ENCODE measurements at regions not wholly inside any gene's neighbourhood (a gene's known extent, or its start where the extent isn't known, plus 50 kb on each side); places are given as distances from the start of the nearest gene placed in this dataset.
A peak's percentile ranks its signal among the peaks of the same experiment; 100 is the strongest.

- Histone ChIP-seq H3K27ac (ENCODE audit: low read depth in 1 of 2, low read length in 2 of 2) (no peak overlapping the region), H3K9me3 (ENCODE audit: control insufficient read depth, low read length) (no peaks in the 10 kb centered on the region), H3K27me3 (ENCODE audit: control insufficient read depth in 1 of 2, insufficient read depth in 2 of 2, low read length in 1 of 2) (no peaks in the 10 kb centered on the region), H3K36me3 (ENCODE audit: control insufficient read depth in 1 of 2, insufficient read depth in 2 of 2, low read length in 1 of 2) (no peaks in the 10 kb centered on the region), H3K4me3 (ENCODE audit: low read length in 2 of 2) (no peak overlapping the region), H3K4me1 (ENCODE audit: control insufficient read depth in 1 of 2, insufficient read depth in 2 of 2, low read length in 2 of 2) (no peaks in the 10 kb centered on the region)
- intact Hi-C loops (cut with DNase I), result no loop called here
- 0% methylated on average over 1 of the region's 1 CpG for WGBS, 2 donors
- no peak for DNase-seq
- ATAC-seq (ENCODE audit: low FRiP score), result no peak
These were observed 381.6 kb downstream of the DUSP6 start for GRCh38 chr12:88970740-88971139.

- intact Hi-C loops (cut with DNase I), result no loop called here
- ATAC-seq (ENCODE audit: low FRiP score) (no peak), DNase-seq (no peak)
These were observed 383.2 kb downstream of the DUSP6 start for GRCh38 chr12:88969127-88969526.

GRCh38 chr12:88960213-88960878, 380.1 kb upstream of the KITLG start:
- DNase-seq (no peak), ATAC-seq (ENCODE audit: low FRiP score) (no peak)
- intact Hi-C loops (cut with DNase I), result no loop called here
- H3K4me3 ChIP-seq (ENCODE audit: low read length in 2 of 2), result no peak overlapping the region
- no peaks in the 10 kb centered on the region for H3K36me3 ChIP-seq (ENCODE audit: control insufficient read depth in 1 of 2, insufficient read depth in 2 of 2, low read length in 1 of 2)
- H3K27me3 ChIP-seq (ENCODE audit: control insufficient read depth in 1 of 2, insufficient read depth in 2 of 2, low read length in 1 of 2), result no peaks in the 10 kb centered on the region
- 92 to 96% methylated on average over 2 of the region's 2 CpGs for WGBS, 2 donors
- H3K4me1 ChIP-seq (ENCODE audit: control insufficient read depth in 1 of 2, insufficient read depth in 2 of 2, low read length in 2 of 2), result no peaks in the 10 kb centered on the region
- H3K27ac ChIP-seq (ENCODE audit: low read depth in 1 of 2, low read length in 2 of 2), result no peak overlapping the region
- H3K9me3 ChIP-seq (ENCODE audit: control insufficient read depth, low read length), result no peaks in the 10 kb centered on the region

More at GRCh38 chr12:88969127-88969526, 383.2 kb downstream of the DUSP6 start:
- Histone ChIP-seq H3K9me3 (ENCODE audit: control insufficient read depth, low read length) (no peaks in the 10 kb centered on the region), H3K27ac (ENCODE audit: low read depth in 1 of 2, low read length in 2 of 2) (no peak overlapping the region), H3K27me3 (ENCODE audit: control insufficient read depth in 1 of 2, insufficient read depth in 2 of 2, low read length in 1 of 2) (no peaks in the 10 kb centered on the region), H3K36me3 (ENCODE audit: control insufficient read depth in 1 of 2, insufficient read depth in 2 of 2, low read length in 1 of 2) (no peaks in the 10 kb centered on the region), H3K4me1 (ENCODE audit: control insufficient read depth in 1 of 2, insufficient read depth in 2 of 2, low read length in 2 of 2) (no peaks in the 10 kb centered on the region), H3K4me3 (ENCODE audit: low read length in 2 of 2) (no peak overlapping the region)
- WGBS, 2 donors, result 93 to 96% methylated on average over 5 of the region's 5 CpGs

- ATAC-seq (ENCODE audit: low FRiP score), result no peak
- Histone ChIP-seq H3K4me1 (ENCODE audit: control insufficient read depth in 1 of 2, insufficient read depth in 2 of 2, low read length in 2 of 2) (no peaks in the 10 kb centered on the region), H3K9me3 (ENCODE audit: control insufficient read depth, low read length) (no peaks in the 10 kb centered on the region), H3K27ac (ENCODE audit: low read depth in 1 of 2, low read length in 2 of 2) (no peak overlapping the region), H3K27me3 (ENCODE audit: control insufficient read depth in 1 of 2, insufficient read depth in 2 of 2, low read length in 1 of 2) (no peaks in the 10 kb centered on the region), H3K4me3 (ENCODE audit: low read length in 2 of 2) (no peak overlapping the region), H3K36me3 (ENCODE audit: control insufficient read depth in 1 of 2, insufficient read depth in 2 of 2, low read length in 1 of 2) (no peaks in the 10 kb centered on the region)
- intact Hi-C loops (cut with DNase I), result no loop called here
- no peak for DNase-seq
These were observed 378.7 kb upstream of the KITLG start for GRCh38 chr12:88958946-88959345.

GRCh38 chr12:88958153-88958552, 377.9 kb upstream of the KITLG start:
- Histone ChIP-seq H3K4me3 (ENCODE audit: low read length in 2 of 2) (no peak overlapping the region), H3K4me1 (ENCODE audit: control insufficient read depth in 1 of 2, insufficient read depth in 2 of 2, low read length in 2 of 2) (no peaks in the 10 kb centered on the region), H3K36me3 (ENCODE audit: control insufficient read depth in 1 of 2, insufficient read depth in 2 of 2, low read length in 1 of 2) (no peaks in the 10 kb centered on the region), H3K27me3 (ENCODE audit: control insufficient read depth in 1 of 2, insufficient read depth in 2 of 2, low read length in 1 of 2) (no peaks in the 10 kb centered on the region), H3K9me3 (ENCODE audit: control insufficient read depth, low read length) (no peaks in the 10 kb centered on the region), H3K27ac (ENCODE audit: low read depth in 1 of 2, low read length in 2 of 2) (no peak overlapping the region)
- ATAC-seq (ENCODE audit: low FRiP score) (no peak), DNase-seq (no peak)
- intact Hi-C loops (cut with DNase I), result no loop called here

- Histone ChIP-seq H3K36me3 (ENCODE audit: control insufficient read depth in 1 of 2, insufficient read depth in 2 of 2, low read length in 1 of 2) (no peaks in the 10 kb centered on the region), H3K4me1 (ENCODE audit: control insufficient read depth in 1 of 2, insufficient read depth in 2 of 2, low read length in 2 of 2) (no peaks in the 10 kb centered on the region), H3K27ac (ENCODE audit: low read depth in 1 of 2, low read length in 2 of 2) (no peak overlapping the region), H3K4me3 (ENCODE audit: low read length in 2 of 2) (no peak overlapping the region), H3K27me3 (ENCODE audit: control insufficient read depth in 1 of 2, insufficient read depth in 2 of 2, low read length in 1 of 2) (no peaks in the 10 kb centered on the region), H3K9me3 (ENCODE audit: control insufficient read depth, low read length) (no peaks in the 10 kb centered on the region)
- 91 to 92% methylated on average over 3 of the region's 3 CpGs for WGBS, 2 donors
- ATAC-seq (ENCODE audit: low FRiP score) (no peak), DNase-seq (no peak)
- intact Hi-C loops (cut with DNase I), result no loop called here
These were observed 377.1 kb upstream of the KITLG start for GRCh38 chr12:88957358-88957757.

GRCh38 chr12:88955531-88955930, 375.3 kb upstream of the KITLG start:
- Histone ChIP-seq H3K27me3 (ENCODE audit: control insufficient read depth in 1 of 2, insufficient read depth in 2 of 2, low read length in 1 of 2) (no peaks in the 10 kb centered on the region), H3K4me3 (ENCODE audit: low read length in 2 of 2) (no peak overlapping the region), H3K36me3 (ENCODE audit: control insufficient read depth in 1 of 2, insufficient read depth in 2 of 2, low read length in 1 of 2) (no peaks in the 10 kb centered on the region), H3K27ac (ENCODE audit: low read depth in 1 of 2, low read length in 2 of 2) (no peak overlapping the region), H3K4me1 (ENCODE audit: control insufficient read depth in 1 of 2, insufficient read depth in 2 of 2, low read length in 2 of 2) (no peaks in the 10 kb centered on the region), H3K9me3 (ENCODE audit: control insufficient read depth, low read length) (no peaks in the 10 kb centered on the region)
- 67 to 75% methylated on average over 5 of the region's 5 CpGs for WGBS, 2 donors
- no peak for ATAC-seq (ENCODE audit: low FRiP score)
- no peak for DNase-seq
- intact Hi-C loops (cut with DNase I), result no loop called here

- no peaks in the 10 kb centered on the region for H3K4me1 ChIP-seq (ENCODE audit: control insufficient read depth in 1 of 2, insufficient read depth in 2 of 2, low read length in 2 of 2)
- H3K4me3 ChIP-seq (ENCODE audit: low read length in 2 of 2), result no peak overlapping the region
- no peaks in the 10 kb centered on the region for H3K36me3 ChIP-seq (ENCODE audit: control insufficient read depth in 1 of 2, insufficient read depth in 2 of 2, low read length in 1 of 2)
- DNase-seq (no peak), ATAC-seq (ENCODE audit: low FRiP score) (peak; percentile 50)
- WGBS, 2 donors, result 87 to 88% methylated on average over 9 of the region's 9 CpGs
- no peaks in the 10 kb centered on the region for H3K9me3 ChIP-seq (ENCODE audit: control insufficient read depth, low read length)
- intact Hi-C loops (cut with DNase I), result no loop called here
- H3K27ac ChIP-seq (ENCODE audit: low read depth in 1 of 2, low read length in 2 of 2), result no peak overlapping the region
- no peaks in the 10 kb centered on the region for H3K27me3 ChIP-seq (ENCODE audit: control insufficient read depth in 1 of 2, insufficient read depth in 2 of 2, low read length in 1 of 2)
These were observed 372.8 kb upstream of the KITLG start for GRCh38 chr12:88953029-88953586.

- no peak overlapping the region for H3K4me3 ChIP-seq (ENCODE audit: low read length in 2 of 2)
- no peak for ATAC-seq (ENCODE audit: low FRiP score)
- H3K27ac ChIP-seq (ENCODE audit: low read depth in 1 of 2, low read length in 2 of 2), result no peak overlapping the region
- no peaks in the 10 kb centered on the region for H3K36me3 ChIP-seq (ENCODE audit: control insufficient read depth in 1 of 2, insufficient read depth in 2 of 2, low read length in 1 of 2)
- no peaks in the 10 kb centered on the region for H3K4me1 ChIP-seq (ENCODE audit: control insufficient read depth in 1 of 2, insufficient read depth in 2 of 2, low read length in 2 of 2)
- 88 to 92% methylated on average over 1 of the region's 1 CpG for WGBS, 2 donors
- H3K27me3 ChIP-seq (ENCODE audit: control insufficient read depth in 1 of 2, insufficient read depth in 2 of 2, low read length in 1 of 2), result no peaks in the 10 kb centered on the region
- intact Hi-C loops (cut with DNase I), result no loop called here
- no peaks in the 10 kb centered on the region for H3K9me3 ChIP-seq (ENCODE audit: control insufficient read depth, low read length)
- no peak for DNase-seq
These were observed 372.3 kb upstream of the KITLG start for GRCh38 chr12:88952562-88952942.

Data from aorta (tissue), 5 donors.